K562 (cell line): ENCODE measurements at regions not wholly inside any gene's neighbourhood (a gene's known extent, or its start where the extent isn't known, plus 50 kb on each side); places are given as distances from the start of the nearest gene placed in this dataset. TPM values are rescaled to one million over a fixed set of nuclear protein-coding genes. Genes with fewer than 3 reads are reported as not detected.
"Not testable (repeated sequence)": the region's sequence is repeated elsewhere in the genome, so short reads cannot be mapped to it uniquely, and the experiment has no call there.

Source experiments
- ATAC-seq: fragments of 200-7000 bp; cut with Tn5 transposase; 3 replicates; pipeline ENCODE4 v1.9.1; 2020; ENCODE audit warnings: moderate library complexity
- BruUV-seq: library from RNA; stranded (reverse); fragments of 400-500 nt; replicated peaks from 2 replicates; lab custom pipeline; 2021; lab: Mats Ljungman, UMichigan
- CTCF ChIA-PET: fragments of 300-600 bp; formaldehyde crosslinking; extraction: SDS; loops from one replicate; lab custom pipeline; 2021; ENCODE audit warnings: low intra/inter-chr PET ratio; lab: Yijun Ruan, JAX
- POLR2A ChIA-PET: fragments of 300-600, 350-650 bp; sonication (Branson Sonifier 250); formaldehyde crosslinking; extraction: SDS; loops from one replicate; lab custom pipeline; 2021; ENCODE audit warnings: antibody characterized with exemption, inconsistent platforms; lab: Yijun Ruan, JAX
- DNase-seq, 4 experiments: peaks; one replicate each; pipeline versions ENCODE4 v3.0.0 to v3.0.0-alpha.2; 2011 to 2018; ENCODE audit warnings: low spot score in 3 of 4, mixed read lengths in 3 of 4; ENCODE audit errors: extremely low read depth in 1 of 4
- FAIRE-seq: peaks from 2 replicates; lab custom pipeline; 2011; peaks lifted over from hg19 to GRCh38; lab: Jason Lieb, UNC
- H2AFZ ChIP-seq: 2 replicates; pipeline ENCODE4 v1.6.0; 2011; ENCODE audit warnings: low read depth, low read length, control low read depth, inconsistent platforms
- H3K27ac ChIP-seq: fragments of 200-600 bp; 3 replicates; pipeline ENCODE4 v1.8.0; 2011; ENCODE audit warnings: low read depth, mild to moderate bottlenecking, control low read depth, inconsistent platforms, low read length, moderate library complexity, mixed read lengths; ENCODE audit errors: extremely low read depth
- H3K27me3 ChIP-seq, 2 experiments: fragments of 300-600 bp in 1 of 2; 2 replicates in 1 of 2; 3 replicates in 1 of 2; pipeline versions ENCODE4 v1.6.0 to v1.8.0; 2011; ENCODE audit warnings: inconsistent platforms in 2 of 2, low read length in 2 of 2, mild to moderate bottlenecking in 1 of 2, mixed read lengths in 1 of 2, moderate library complexity in 1 of 2; ENCODE audit not compliant: control insufficient read depth in 2 of 2, insufficient read depth in 2 of 2
- H3K36me3 ChIP-seq: fragments of 300-600 bp; 3 replicates; pipeline ENCODE4 v1.8.0; 2011; ENCODE audit warnings: mild to moderate bottlenecking, low read length, inconsistent platforms; ENCODE audit not compliant: control insufficient read depth, insufficient read depth
- H3K4me1 ChIP-seq, 2 experiments: fragments of 200-600 bp in 1 of 2; replicated peaks in 1 of 2; 2 replicates in 1 of 2; 3 replicates in 1 of 2; pipeline versions ENCODE4 v1.5.1 to v1.8.0; 2011; ENCODE audit warnings: inconsistent platforms in 2 of 2, low read length in 2 of 2, mild to moderate bottlenecking in 1 of 2, mixed read lengths in 1 of 2, moderate library complexity in 1 of 2; ENCODE audit not compliant: control insufficient read depth in 2 of 2, insufficient read depth in 2 of 2
- H3K4me2 ChIP-seq: 2 replicates; pipeline ENCODE4 v1.6.1; 2011; ENCODE audit warnings: low read length, control low read depth, inconsistent platforms, mixed read lengths; ENCODE audit not compliant: insufficient read depth
- H3K4me3 ChIP-seq: fragments of 200-600 bp; sonication (generic), shearing (Covaris generic); 2 replicates; pipeline ENCODE4 v1.5.1; 2016; ENCODE audit warnings: control low read depth, inconsistent platforms
- H3K79me2 ChIP-seq: fragments of 200-600 bp; 3 replicates; pipeline ENCODE4 v1.8.0; 2011; ENCODE audit warnings: low read length, inconsistent platforms; ENCODE audit not compliant: control insufficient read depth, insufficient read depth
- H3K9ac ChIP-seq, 2 experiments: 2 replicates each; pipeline versions ENCODE4 v1.6.0 to v1.6.1; 2011; ENCODE audit warnings: low read depth in 2 of 2, low read length in 2 of 2, control low read depth in 1 of 2, inconsistent platforms in 1 of 2, mild to moderate bottlenecking in 1 of 2, mixed read lengths in 1 of 2; ENCODE audit not compliant: insufficient read depth in 1 of 2
- H3K9me1 ChIP-seq: one replicate; pipeline ENCODE4 v1.6.0; 2011; ENCODE audit warnings: inconsistent platforms, mild to moderate bottlenecking, low read length, moderate library complexity; ENCODE audit not compliant: control insufficient read depth, insufficient read depth
- H3K9me3 ChIP-seq: replicated peaks from 2 replicates; pipeline ENCODE4 v1.5.1; 2011; ENCODE audit warnings: low read depth, low read length, inconsistent platforms; ENCODE audit not compliant: control insufficient read depth, insufficient read depth
- H4K20me1 ChIP-seq: replicated peaks from 2 replicates; pipeline ENCODE4 v1.6.1; 2011; ENCODE audit warnings: low read length, inconsistent platforms, mixed read lengths; ENCODE audit not compliant: control insufficient read depth, insufficient read depth
- WGBS: fragments of 100-300 bp; shearing (Covaris generic); methylation state at CpG from one replicate; pipeline ENCODE4 v1.1.6; 2016; ENCODE audit warnings: low coverage, mixed read lengths; ENCODE audit not compliant: insufficient coverage; ENCODE audit errors: missing lambda C conversion rate; 5-methylcytosine and 5-hydroxymethylcytosine counted together
- in situ Hi-C: fragments of 300-500 bp; cut with MboI; formaldehyde crosslinking; loops from 4 replicates; pipeline ENCODE4 v1.15.0; 2018; ENCODE audit warnings: inconsistent platforms, mixed read lengths
- intact Hi-C: fragments of 100-400 bp; cut with micrococcal nuclease; formaldehyde crosslinking; loops from 2 replicates; pipeline ENCODE4 v1.14.2; 2022
- small RNA-seq: library from RNA; depleted of rRNA; stranded (forward); fragments of <200 nt; gene quantifications from one replicate; pipeline ENCODE3, GENCODE V24; 2014

GRCh38 chr15:30295150-30295844 lies 98.0 kb downstream of the CHRFAM7A start:
- H3K9ac ChIP-seq, H3K9me1 ChIP-seq, H3K79me2 ChIP-seq, POLR2A ChIA-PET, in situ Hi-C loops, H3K4me1 ChIP-seq, H3K27ac ChIP-seq, H4K20me1 ChIP-seq, ATAC-seq, FAIRE-seq, H3K4me3 ChIP-seq, H3K9me3 ChIP-seq, H3K36me3 ChIP-seq, DNase-seq, H2AFZ ChIP-seq, CTCF ChIA-PET, H3K27me3 ChIP-seq, intact Hi-C loops, H3K4me2 ChIP-seq, BruUV-seq: not testable (repeated sequence)
- WGBS, result 16% methylated on average over 7 of the region's 14 CpGs

GRCh38 chr15:30303968-30304367 lies 89.4 kb downstream of the CHRFAM7A start:
- ATAC-seq, H3K36me3 ChIP-seq, FAIRE-seq, H3K4me1 ChIP-seq, H4K20me1 ChIP-seq, H3K9me3 ChIP-seq, H3K79me2 ChIP-seq, H3K27me3 ChIP-seq, H3K9ac ChIP-seq, CTCF ChIA-PET, in situ Hi-C loops, H3K4me2 ChIP-seq, POLR2A ChIA-PET, BruUV-seq, intact Hi-C loops, H2AFZ ChIP-seq, H3K9me1 ChIP-seq, DNase-seq, H3K27ac ChIP-seq, H3K4me3 ChIP-seq: not testable (repeated sequence)
- WGBS, result no CpG with 5 or more reads among the region's 3 CpGs

Small RNA genes lying in the stretch of these regions (small RNA-seq; reads per million reads assigned to genes)
- gene RNU6-17P, result not detected
